K562 (cell line): ENCODE measurements at regions not wholly inside any gene's neighbourhood (a gene's known extent, or its start where the extent isn't known, plus 50 kb on each side); places are given as distances from the start of the nearest gene placed in this dataset.

Source experiments
- ATF4 ChIP-seq: fragments of 450-650 bp; formaldehyde crosslinking; IDR thresholded peaks from 2 replicates; pipeline ENCODE4 v1.4.0; 2022; ENCODE audit warnings: mild to moderate bottlenecking, moderate library complexity
- BCL6 ChIP-seq: fragments of 250-450 bp; sonication (Bioruptor Pico); IDR thresholded peaks from 2 replicates; pipeline ENCODE4 v1.4.0; 2020
- CHD4 ChIP-seq: fragments of 200-600 bp; sonication (generic); IDR thresholded peaks from 3 replicates; pipeline ENCODE4 v1.6.1; 2012; ENCODE audit warnings: low read depth, mild to moderate bottlenecking, mixed read lengths, low read length, inconsistent platforms; ENCODE audit not compliant: insufficient read depth, insufficient replicate concordance, poor library complexity, severe bottlenecking
- ELF1 ChIP-seq: fragments of 200-800 bp; sonication (Bioruptor generic); IDR thresholded peaks from 2 replicates; pipeline ENCODE4 v1.6.1; 2016; ENCODE audit warnings: missing genetic modification characterization, missing compliant biosample characterization
- L3MBTL2 ChIP-seq: fragments of 450-650 bp; IDR thresholded peaks from 2 replicates; pipeline ENCODE4 v1.6.1; 2016; ENCODE audit warnings: mild to moderate bottlenecking, moderate library complexity
- MYBL2 ChIP-seq, 2 experiments: fragments of 450-650 bp in 1 of 2; sonication (generic) in 1 of 2; formaldehyde crosslinking in 1 of 2; IDR thresholded peaks; 2 replicates each; pipeline versions ENCODE4 v1.6.1 to v1.8.1; 2017 to 2022; ENCODE audit warnings: borderline replicate concordance in 1 of 2, inconsistent platforms in 1 of 2, low read depth in 1 of 2, mild to moderate bottlenecking in 1 of 2, missing genetic modification reagents in 1 of 2, moderate library complexity in 1 of 2
- NFATC3 ChIP-seq: fragments of 450-650 bp; IDR thresholded peaks from 2 replicates; pipeline ENCODE4 v1.6.1; 2017; ENCODE audit warnings: mild to moderate bottlenecking
- RAD21 ChIP-seq, 2 experiments: fragments of 250-450 bp in 1 of 2; fragments of 450-650 bp in 1 of 2; sonication (Bioruptor Pico) in 1 of 2; formaldehyde crosslinking in 1 of 2; IDR thresholded peaks in 1 of 2; conservative IDR thresholded peaks in 1 of 2; 2 replicates each; pipeline versions ENCODE4 v1.4.0 to v1.8.0; 2020 to 2022; ENCODE audit warnings: mild to moderate bottlenecking in 2 of 2, moderate library complexity in 1 of 2
- RNF2 ChIP-seq: sonication (generic); IDR thresholded peaks from 2 replicates; pipeline ENCODE4 v1.6.1; 2016
- STAT5A ChIP-seq: IDR thresholded peaks from 2 replicates; pipeline ENCODE4 v1.6.1; 2012; ENCODE audit warnings: low read length, inconsistent platforms, borderline replicate concordance
- TAF7 ChIP-seq: fragments of 450-650 bp; IDR thresholded peaks from 2 replicates; pipeline ENCODE4 v1.6.1; 2016; ENCODE audit warnings: missing genetic modification characterization, missing compliant biosample characterization
- TBL1XR1 ChIP-seq, 2 experiments: IDR thresholded peaks; 2 replicates each; pipeline ENCODE4 v1.6.1; 2012; ENCODE audit warnings: improper control_type of control experiment in 2 of 2, low read length in 2 of 2, mild to moderate bottlenecking in 1 of 2
- ZNF395 ChIP-seq: fragments of 200-800 bp; sonication (Bioruptor generic); IDR thresholded peaks from 2 replicates; pipeline ENCODE4 v1.6.1; 2017; ENCODE audit warnings: missing genetic modification characterization, missing compliant biosample characterization
- ZNF668 ChIP-seq: fragments of 250-450 bp; sonication (Bioruptor Pico); IDR thresholded peaks from 2 replicates; pipeline ENCODE4 v1.8.0; 2022; ENCODE audit warnings: mild to moderate bottlenecking, inconsistent platforms
- TF ChIP-seq, protein P1 (sequence below), 2 experiments: fragments of 450-650 bp; IDR thresholded peaks; 2 replicates each; pipeline ENCODE4 v1.6.1; 2018; ENCODE audit warnings: mild to moderate bottlenecking in 2 of 2, low read depth in 1 of 2; ENCODE audit not compliant: partially characterized antibody in 2 of 2
- TF ChIP-seq, protein P2 (sequence below), 2 experiments: fragments of 450-650 bp in 1 of 2; sonication (generic) in 1 of 2; formaldehyde crosslinking in 1 of 2; IDR thresholded peaks in 1 of 2; conservative IDR thresholded peaks in 1 of 2; 2 replicates each; pipeline versions ENCODE4 v1.6.1 to v1.8.1; 2016 to 2023; ENCODE audit warnings: mild to moderate bottlenecking in 2 of 2, moderate library complexity in 2 of 2, inconsistent platforms in 1 of 2, missing genetic modification reagents in 1 of 2
- TF ChIP-seq, protein P3 (sequence below): fragments of 450-650 bp; IDR thresholded peaks from 2 replicates; pipeline ENCODE4 v1.6.1; 2016

DNA sequence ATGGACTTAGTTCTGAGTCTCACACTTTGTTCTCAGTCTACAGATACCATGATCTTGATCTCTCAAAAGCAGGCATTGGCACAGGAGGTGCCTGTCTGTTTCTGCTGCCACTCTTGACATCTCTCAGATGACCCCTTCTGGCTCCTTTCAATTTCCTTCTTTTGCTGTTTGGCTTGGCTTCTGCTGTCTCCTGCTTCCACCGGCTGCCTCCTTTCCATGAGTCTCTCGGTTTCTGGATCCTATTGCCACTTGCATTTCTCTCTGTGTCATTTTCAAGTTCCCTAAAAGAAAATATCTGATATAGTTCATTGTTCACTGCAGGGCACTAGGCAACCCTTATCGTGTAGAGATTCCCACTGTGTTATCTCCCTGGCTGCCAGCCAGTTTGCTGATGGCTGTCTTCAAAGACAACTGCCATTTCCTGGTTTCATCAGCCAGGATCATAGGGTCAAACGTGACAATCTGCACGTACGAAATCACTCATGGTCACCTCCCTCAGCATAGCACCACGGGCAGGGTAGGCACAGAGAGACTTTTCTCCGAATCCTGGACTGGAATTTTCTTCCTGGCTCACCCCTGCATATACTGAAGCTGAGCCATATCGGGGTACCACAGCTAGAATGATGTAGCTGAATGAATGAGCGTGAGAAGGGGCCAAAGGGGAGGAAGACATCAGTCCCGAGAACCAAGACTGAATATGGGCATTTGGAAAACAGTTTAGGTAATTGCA is 144.6 kb upstream of the TMEM170B start (continued):
- TF ChIP-seq, protein P1, sequence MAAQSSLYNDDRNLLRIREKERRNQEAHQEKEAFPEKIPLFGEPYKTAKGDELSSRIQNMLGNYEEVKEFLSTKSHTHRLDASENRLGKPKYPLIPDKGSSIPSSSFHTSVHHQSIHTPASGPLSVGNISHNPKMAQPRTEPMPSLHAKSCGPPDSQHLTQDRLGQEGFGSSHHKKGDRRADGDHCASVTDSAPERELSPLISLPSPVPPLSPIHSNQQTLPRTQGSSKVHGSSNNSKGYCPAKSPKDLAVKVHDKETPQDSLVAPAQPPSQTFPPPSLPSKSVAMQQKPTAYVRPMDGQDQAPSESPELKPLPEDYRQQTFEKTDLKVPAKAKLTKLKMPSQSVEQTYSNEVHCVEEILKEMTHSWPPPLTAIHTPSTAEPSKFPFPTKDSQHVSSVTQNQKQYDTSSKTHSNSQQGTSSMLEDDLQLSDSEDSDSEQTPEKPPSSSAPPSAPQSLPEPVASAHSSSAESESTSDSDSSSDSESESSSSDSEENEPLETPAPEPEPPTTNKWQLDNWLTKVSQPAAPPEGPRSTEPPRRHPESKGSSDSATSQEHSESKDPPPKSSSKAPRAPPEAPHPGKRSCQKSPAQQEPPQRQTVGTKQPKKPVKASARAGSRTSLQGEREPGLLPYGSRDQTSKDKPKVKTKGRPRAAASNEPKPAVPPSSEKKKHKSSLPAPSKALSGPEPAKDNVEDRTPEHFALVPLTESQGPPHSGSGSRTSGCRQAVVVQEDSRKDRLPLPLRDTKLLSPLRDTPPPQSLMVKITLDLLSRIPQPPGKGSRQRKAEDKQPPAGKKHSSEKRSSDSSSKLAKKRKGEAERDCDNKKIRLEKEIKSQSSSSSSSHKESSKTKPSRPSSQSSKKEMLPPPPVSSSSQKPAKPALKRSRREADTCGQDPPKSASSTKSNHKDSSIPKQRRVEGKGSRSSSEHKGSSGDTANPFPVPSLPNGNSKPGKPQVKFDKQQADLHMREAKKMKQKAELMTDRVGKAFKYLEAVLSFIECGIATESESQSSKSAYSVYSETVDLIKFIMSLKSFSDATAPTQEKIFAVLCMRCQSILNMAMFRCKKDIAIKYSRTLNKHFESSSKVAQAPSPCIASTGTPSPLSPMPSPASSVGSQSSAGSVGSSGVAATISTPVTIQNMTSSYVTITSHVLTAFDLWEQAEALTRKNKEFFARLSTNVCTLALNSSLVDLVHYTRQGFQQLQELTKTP (IDR thresholded peaks at IDR 0.05; ENCODE audit: low read depth in 1 of 2, partially characterized antibody in 2 of 2), result peak in 1 of 2 experiments; percentile 72
- no peak for TF ChIP-seq MYBL2 (IDR thresholded peaks at IDR 0.05; ENCODE audit: low read depth)
- TF ChIP-seq MYBL2 (CRISPR knock-in tag; IDR thresholded peaks at IDR 0.05; ENCODE audit: borderline replicate concordance), result no peak
- TF ChIP-seq, protein P2, sequence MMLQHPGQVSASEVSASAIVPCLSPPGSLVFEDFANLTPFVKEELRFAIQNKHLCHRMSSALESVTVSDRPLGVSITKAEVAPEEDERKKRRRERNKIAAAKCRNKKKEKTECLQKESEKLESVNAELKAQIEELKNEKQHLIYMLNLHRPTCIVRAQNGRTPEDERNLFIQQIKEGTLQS (IDR thresholded peaks at IDR 0.05), result peak; percentile 75; the same call in 1 of the 2 replicates
- TF ChIP-seq, protein P2 (CRISPR knock-in tag; conservative IDR thresholded peaks at IDR 0.05), result no peak
- 0 out of 2 replicates have a peak, but pooled peaks have one; percentile 35 for TF ChIP-seq ZNF668
- TF ChIP-seq CHD4, result no peak
- peak; percentile 66; the same call in 1 of the 2 replicates for TF ChIP-seq L3MBTL2
- TF ChIP-seq TAF7 (tag), result peak; percentile 32; the same call in 1 of the 2 replicates
- TF ChIP-seq ZNF395 (CRISPR knock-in tag), result 0 out of 2 replicates have a peak, but pooled peaks have one; percentile 55
- TF ChIP-seq STAT5A, result no peak
- TF ChIP-seq, protein P3, sequence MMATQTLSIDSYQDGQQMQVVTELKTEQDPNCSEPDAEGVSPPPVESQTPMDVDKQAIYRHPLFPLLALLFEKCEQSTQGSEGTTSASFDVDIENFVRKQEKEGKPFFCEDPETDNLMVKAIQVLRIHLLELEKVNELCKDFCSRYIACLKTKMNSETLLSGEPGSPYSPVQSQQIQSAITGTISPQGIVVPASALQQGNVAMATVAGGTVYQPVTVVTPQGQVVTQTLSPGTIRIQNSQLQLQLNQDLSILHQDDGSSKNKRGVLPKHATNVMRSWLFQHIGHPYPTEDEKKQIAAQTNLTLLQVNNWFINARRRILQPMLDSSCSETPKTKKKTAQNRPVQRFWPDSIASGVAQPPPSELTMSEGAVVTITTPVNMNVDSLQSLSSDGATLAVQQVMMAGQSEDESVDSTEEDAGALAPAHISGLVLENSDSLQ, result peak; percentile 56; the same call in 1 of the 2 replicates
- peak; percentile 70; the same call in 1 of the 2 replicates for TF ChIP-seq BCL6 (CRISPR knock-in tag)
- peak in 1 of 2 experiments; percentile 33; a peak in 2 of 4 replicates for TF ChIP-seq RAD21 (CRISPR knock-in tag; conservative IDR thresholded peaks at IDR 0.05 in 1 of 2, IDR thresholded peaks at IDR 0.05 in 1 of 2)
- peak; percentile 99 for TF ChIP-seq ATF4 (CRISPR knock-in tag)
- peak; percentile 87; the same call in 1 of the 2 replicates for TF ChIP-seq RNF2
- TF ChIP-seq NFATC3, result no peak
- TF ChIP-seq TBL1XR1 (IDR thresholded peaks at IDR 0.05; ENCODE audit: low read length in 2 of 2), result peak in 1 of 2 experiments; percentile 50; a peak in 1 of 4 replicates
- TF ChIP-seq ELF1, result peak; percentile 94
